Activated CD4-positive, alpha-beta T cell treated with anti-CD3 and anti-CD28 coated beads, Interleukin-2, amount 50 U/mL, for 48 hours (primary cell): ENCODE measurements at regions not wholly inside any gene's neighbourhood (a gene's known extent, or its start where the extent isn't known, plus 50 kb on each side); places are given as distances from the start of the nearest gene placed in this dataset.
A peak's percentile ranks its signal among the peaks of the same experiment; 100 is the strongest.
"Not testable (repeated sequence)": the region's sequence is repeated elsewhere in the genome, so short reads cannot be mapped to it uniquely, and the experiment has no call there.

Source experiments
- DNase-seq, 2 experiments: peaks; one replicate each; pipeline ENCODE4 v3.0.0-alpha.2; 2020

GRCh38 chr3:137121704-137122314 lies 164.0 kb downstream of the IL20RB start:
- DNase-seq = peak; percentile 10 to 14

GRCh38 chr3:137131081-137131480 lies 173.3 kb downstream of the IL20RB start:
- no peak for DNase-seq

- no peak for DNase-seq
Measured at GRCh38 chr3:137134431-137134830, 176.6 kb downstream of the IL20RB start.

- DNase-seq = no peak
Measured at GRCh38 chr3:137148406-137148805, 190.6 kb downstream of the IL20RB start.

- no peak for DNase-seq
Measured at GRCh38 chr3:137148917-137149316, 191.1 kb downstream of the IL20RB start.

- DNase-seq = no peak
Measured at GRCh38 chr3:137150825-137151224, 193.0 kb downstream of the IL20RB start.

- not testable (repeated sequence) for DNase-seq
Measured at GRCh38 chr3:137153046-137153445, 195.3 kb downstream of the IL20RB start.

GRCh38 chr3:137163241-137163871 lies 205.6 kb downstream of the IL20RB start:
- DNase-seq = no peak

- no peak for DNase-seq
Measured at GRCh38 chr3:137163958-137164357, 206.2 kb downstream of the IL20RB start.

- no peak for DNase-seq
Measured at GRCh38 chr3:137165117-137165806, 207.5 kb downstream of the IL20RB start.

GRCh38 chr3:137171834-137172603 lies 214.2 kb downstream of the IL20RB start:
- no peak for DNase-seq

GRCh38 chr3:137172728-137173127 lies 214.9 kb downstream of the IL20RB start:
- DNase-seq = no peak

GRCh38 chr3:137174514-137174913 lies 216.7 kb downstream of the IL20RB start:
- DNase-seq = no peak

- no peak for DNase-seq
Measured at GRCh38 chr3:137180220-137180619, 222.4 kb downstream of the IL20RB start.

GRCh38 chr3:137191133-137191923 lies 233.5 kb downstream of the IL20RB start:
- DNase-seq = no peak

GRCh38 chr3:137191951-137192350 lies 234.2 kb downstream of the IL20RB start:
- DNase-seq = no peak

GRCh38 chr3:137194301-137194700 lies 236.5 kb downstream of the IL20RB start:
- DNase-seq = no peak

GRCh38 chr3:137198374-137198773 lies 240.6 kb downstream of the IL20RB start:
- DNase-seq = not testable (repeated sequence)

- no peak for DNase-seq
Measured at GRCh38 chr3:137199678-137200077, 241.9 kb downstream of the IL20RB start.

- no peak for DNase-seq
Measured at GRCh38 chr3:137201066-137201465, 243.3 kb downstream of the IL20RB start.

- DNase-seq = no peak
Measured at GRCh38 chr3:137202941-137203340, 245.2 kb downstream of the IL20RB start.

GRCh38 chr3:137204409-137204808 lies 246.6 kb downstream of the IL20RB start:
- no peak for DNase-seq
